ENCODE measurements at regions not wholly inside any gene's neighbourhood (a gene's known extent, or its start where the extent isn't known, plus 50 kb on each side); places are given as distances from the start of the nearest gene placed in this dataset.

DNA sequence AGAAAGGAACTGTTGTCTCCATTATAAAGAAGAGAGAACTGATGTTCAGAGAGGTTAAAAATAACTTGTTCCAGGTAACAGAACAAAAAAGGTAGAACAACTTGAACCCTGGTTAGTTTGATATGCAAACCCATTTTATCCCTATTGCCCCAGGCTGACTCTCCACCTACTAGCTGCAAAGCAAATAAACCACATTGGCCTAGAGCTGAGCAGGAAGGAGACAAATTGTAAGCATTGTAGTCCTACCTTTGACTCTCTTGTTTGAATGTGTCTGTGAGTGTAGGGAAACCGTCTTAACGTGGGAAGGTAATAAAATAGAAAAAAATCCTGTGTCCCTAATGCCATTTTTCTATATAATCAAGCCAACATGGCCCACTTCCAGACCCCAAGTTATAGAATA, 126.4 kb downstream of the CCER1 start:
- TF ChIP-seq, protein P1, sequence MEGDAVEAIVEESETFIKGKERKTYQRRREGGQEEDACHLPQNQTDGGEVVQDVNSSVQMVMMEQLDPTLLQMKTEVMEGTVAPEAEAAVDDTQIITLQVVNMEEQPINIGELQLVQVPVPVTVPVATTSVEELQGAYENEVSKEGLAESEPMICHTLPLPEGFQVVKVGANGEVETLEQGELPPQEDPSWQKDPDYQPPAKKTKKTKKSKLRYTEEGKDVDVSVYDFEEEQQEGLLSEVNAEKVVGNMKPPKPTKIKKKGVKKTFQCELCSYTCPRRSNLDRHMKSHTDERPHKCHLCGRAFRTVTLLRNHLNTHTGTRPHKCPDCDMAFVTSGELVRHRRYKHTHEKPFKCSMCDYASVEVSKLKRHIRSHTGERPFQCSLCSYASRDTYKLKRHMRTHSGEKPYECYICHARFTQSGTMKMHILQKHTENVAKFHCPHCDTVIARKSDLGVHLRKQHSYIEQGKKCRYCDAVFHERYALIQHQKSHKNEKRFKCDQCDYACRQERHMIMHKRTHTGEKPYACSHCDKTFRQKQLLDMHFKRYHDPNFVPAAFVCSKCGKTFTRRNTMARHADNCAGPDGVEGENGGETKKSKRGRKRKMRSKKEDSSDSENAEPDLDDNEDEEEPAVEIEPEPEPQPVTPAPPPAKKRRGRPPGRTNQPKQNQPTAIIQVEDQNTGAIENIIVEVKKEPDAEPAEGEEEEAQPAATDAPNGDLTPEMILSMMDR (IDR thresholded peaks at IDR 0.05): no peak
- TF ChIP-seq POLR2A (IDR thresholded peaks at IDR 0.05): no peak

All from gastroesophageal sphincter (tissue), 3 donors.